Nephron progenitor cell (in vitro differentiated cells): ENCODE measurements at regions not wholly inside any gene's neighbourhood (a gene's known extent, or its start where the extent isn't known, plus 50 kb on each side); places are given as distances from the start of the nearest gene placed in this dataset.

Source experiments
- DNase-seq: peaks from one replicate; pipeline ENCODE4 v3.0.0; 2021
- H3K27ac Mint-ChIP-seq: 2 replicates; pipeline ENCODE4 v1.8.0; 2021; ENCODE audit warnings: mild to moderate bottlenecking, moderate library complexity, mixed read lengths
- H3K27me3 Mint-ChIP-seq: 2 replicates; pipeline ENCODE4 v1.8.0; 2021; ENCODE audit warnings: mild to moderate bottlenecking, low read depth, mixed read lengths; ENCODE audit not compliant: poor library complexity
- H3K36me3 Mint-ChIP-seq: 2 replicates; pipeline ENCODE4 v1.8.0; 2021; ENCODE audit warnings: low read depth, mixed read lengths
- H3K4me1 Mint-ChIP-seq: 2 replicates; pipeline ENCODE4 v1.8.0; 2021; ENCODE audit warnings: mixed read lengths
- H3K4me3 Mint-ChIP-seq: 2 replicates; pipeline ENCODE4 v1.8.0; 2021; ENCODE audit warnings: mild to moderate bottlenecking, moderate library complexity, mixed read lengths
- H3K9me3 Mint-ChIP-seq: 2 replicates; pipeline ENCODE4 v1.8.0; 2021; ENCODE audit warnings: mild to moderate bottlenecking, moderate library complexity, mixed read lengths
- TF ChIP-seq, protein P1 (sequence below): fragments of 200-600 bp; sonication (generic); IDR thresholded peaks from 2 replicates; pipeline ENCODE4 v1.5.0; 2021; ENCODE audit warnings: antibody characterized with exemption

- peaks cover 20% of the 10 kb centered on the region for H3K36me3 Mint-ChIP-seq
- no peaks in the 10 kb centered on the region for H3K9me3 Mint-ChIP-seq
- no peak for DNase-seq
- TF ChIP-seq, protein P1, sequence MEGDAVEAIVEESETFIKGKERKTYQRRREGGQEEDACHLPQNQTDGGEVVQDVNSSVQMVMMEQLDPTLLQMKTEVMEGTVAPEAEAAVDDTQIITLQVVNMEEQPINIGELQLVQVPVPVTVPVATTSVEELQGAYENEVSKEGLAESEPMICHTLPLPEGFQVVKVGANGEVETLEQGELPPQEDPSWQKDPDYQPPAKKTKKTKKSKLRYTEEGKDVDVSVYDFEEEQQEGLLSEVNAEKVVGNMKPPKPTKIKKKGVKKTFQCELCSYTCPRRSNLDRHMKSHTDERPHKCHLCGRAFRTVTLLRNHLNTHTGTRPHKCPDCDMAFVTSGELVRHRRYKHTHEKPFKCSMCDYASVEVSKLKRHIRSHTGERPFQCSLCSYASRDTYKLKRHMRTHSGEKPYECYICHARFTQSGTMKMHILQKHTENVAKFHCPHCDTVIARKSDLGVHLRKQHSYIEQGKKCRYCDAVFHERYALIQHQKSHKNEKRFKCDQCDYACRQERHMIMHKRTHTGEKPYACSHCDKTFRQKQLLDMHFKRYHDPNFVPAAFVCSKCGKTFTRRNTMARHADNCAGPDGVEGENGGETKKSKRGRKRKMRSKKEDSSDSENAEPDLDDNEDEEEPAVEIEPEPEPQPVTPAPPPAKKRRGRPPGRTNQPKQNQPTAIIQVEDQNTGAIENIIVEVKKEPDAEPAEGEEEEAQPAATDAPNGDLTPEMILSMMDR, result no peak
- peaks cover 6% of the 10 kb centered on the region for H3K4me1 Mint-ChIP-seq
- H3K4me3 Mint-ChIP-seq, result no peak overlapping the region
- H3K27ac Mint-ChIP-seq, result no peak overlapping the region
- no peaks in the 10 kb centered on the region for H3K27me3 Mint-ChIP-seq
Measured at GRCh38 chr11:8759634-8760033, 77.0 kb downstream of the RPL27A start.

- TF ChIP-seq, protein P1, result no peak
- DNase-seq, result no peak
- no peaks in the 10 kb centered on the region for H3K9me3 Mint-ChIP-seq
- H3K27ac Mint-ChIP-seq, result no peak overlapping the region
- peaks cover 8% of the 10 kb centered on the region for H3K36me3 Mint-ChIP-seq
- no peaks in the 10 kb centered on the region for H3K27me3 Mint-ChIP-seq
- H3K4me3 Mint-ChIP-seq, result no peak overlapping the region
- H3K4me1 Mint-ChIP-seq, result peaks cover 6% of the 10 kb centered on the region
Measured at GRCh38 chr11:8760896-8761295, 78.3 kb downstream of the RPL27A start.

DNA sequence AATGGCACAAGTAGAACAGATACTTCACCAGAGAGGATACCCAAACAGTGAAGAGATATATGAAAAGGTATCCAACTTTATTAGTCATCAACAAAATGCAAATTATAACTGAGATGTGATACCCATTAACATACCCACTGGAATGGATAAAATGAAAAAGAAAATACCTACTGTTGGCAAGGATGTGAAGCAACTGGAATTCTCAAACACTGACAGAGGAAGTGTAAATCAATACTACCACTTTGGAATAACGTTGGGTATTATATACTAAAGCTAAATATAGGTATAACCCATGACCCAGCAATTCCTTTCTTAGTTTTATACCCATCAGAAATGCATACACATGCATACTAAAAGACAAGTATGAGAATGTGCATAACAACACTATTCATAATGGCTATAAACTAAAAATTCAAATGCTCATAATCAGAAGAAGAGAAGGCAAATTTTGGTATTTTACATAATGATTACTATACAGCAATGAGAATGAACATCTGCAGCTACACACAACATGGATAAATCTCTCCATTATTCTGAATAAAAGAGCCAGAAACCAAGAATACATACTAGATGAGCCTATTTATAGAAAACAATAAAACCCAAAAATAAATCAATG is 80.6 kb downstream of the RPL27A start:
- TF ChIP-seq, protein P1, result no peak
- Mint-ChIP-seq H3K27me3 (no peaks in the 10 kb centered on the region), H3K4me1 (peaks cover 11% of the 10 kb centered on the region), H3K9me3 (no peaks in the 10 kb centered on the region), H3K36me3 (peaks cover 7% of the 10 kb centered on the region), H3K4me3 (no peak overlapping the region), H3K27ac (no peak overlapping the region)
- DNase-seq, result no peak

- peak overlapping the region; percentile 58 for H3K27ac Mint-ChIP-seq
- H3K36me3 Mint-ChIP-seq, result peaks cover 7% of the 10 kb centered on the region
- DNase-seq, result no peak
- H3K4me1 Mint-ChIP-seq, result peaks cover 11% of the 10 kb centered on the region
- H3K9me3 Mint-ChIP-seq, result no peaks in the 10 kb centered on the region
- no peak overlapping the region for H3K4me3 Mint-ChIP-seq
- H3K27me3 Mint-ChIP-seq, result no peaks in the 10 kb centered on the region
- TF ChIP-seq, protein P1, result no peak
Measured at GRCh38 chr11:8765294-8765693, 82.7 kb downstream of the RPL27A start.

DNA sequence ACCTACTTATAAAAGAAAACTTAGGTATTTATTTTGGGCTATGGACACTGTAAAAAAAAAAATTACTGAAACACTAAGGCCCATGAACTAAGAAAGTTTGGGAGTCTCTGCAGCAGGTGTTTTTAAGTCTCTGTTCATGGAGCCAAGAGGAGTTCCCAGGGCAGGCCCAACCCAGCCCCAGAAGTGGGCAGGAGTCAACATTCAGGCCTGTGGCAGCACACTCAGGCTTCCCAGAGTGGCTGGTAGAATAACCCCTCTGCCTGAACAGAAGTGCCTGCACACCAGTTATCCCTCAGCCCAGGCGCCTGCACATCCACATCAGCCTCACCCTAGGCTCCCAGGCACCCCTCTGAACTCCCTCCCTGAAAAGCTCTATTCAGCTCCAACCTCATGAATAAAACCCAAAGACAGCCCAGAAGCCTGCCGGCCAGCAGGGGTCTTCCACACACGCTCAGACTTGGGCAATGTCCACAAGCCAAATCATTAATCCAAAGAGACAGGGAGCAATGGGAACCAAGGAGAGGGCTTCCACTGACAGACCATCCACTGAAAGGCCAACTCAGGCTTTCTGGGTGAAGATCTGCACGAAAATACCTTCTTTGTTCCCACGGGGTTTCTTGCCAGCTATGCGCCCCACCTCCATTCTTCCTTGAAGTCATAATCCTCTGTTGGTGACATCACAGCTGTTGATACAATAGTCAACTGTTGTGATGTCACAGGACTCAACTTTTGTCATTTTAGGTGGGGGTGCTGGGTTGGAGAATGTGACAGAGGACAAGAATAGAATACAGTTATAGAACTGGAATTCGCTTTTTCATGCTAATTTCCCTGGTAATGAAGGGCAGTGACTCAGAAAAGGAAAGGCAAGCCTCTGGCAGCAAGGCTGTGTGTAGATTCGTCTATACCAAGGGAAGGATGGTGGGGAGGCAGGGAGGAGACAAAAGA is 83.7 kb downstream of the RPL27A start:
- Mint-ChIP-seq H3K4me3 (no peak overlapping the region), H3K36me3 (peaks cover 7% of the 10 kb centered on the region), H3K4me1 (peaks cover 11% of the 10 kb centered on the region), H3K27me3 (no peaks in the 10 kb centered on the region), H3K9me3 (no peaks in the 10 kb centered on the region), H3K27ac (peak overlapping the region; percentile 62)
- TF ChIP-seq, protein P1, result no peak
- DNase-seq, result no peak
